SK-N-SH (cell line): ENCODE measurements at regions not wholly inside any gene's neighbourhood (a gene's known extent, or its start where the extent isn't known, plus 50 kb on each side); places are given as distances from the start of the nearest gene placed in this dataset.

Experiments
- CTCF ChIA-PET: fragments of 300-600, 350-600 bp; formaldehyde crosslinking; extraction: SDS; loops from one replicate; lab custom pipeline; 2021; lab: Yijun Ruan, JAX
- POLR2A ChIA-PET: fragments of 350-600 bp; sonication (Branson Sonifier 250); formaldehyde crosslinking; extraction: SDS; loops from one replicate; lab custom pipeline; 2020; ENCODE audit warnings: antibody characterized with exemption, inconsistent platforms; lab: Yijun Ruan, JAX
- DNase-seq: peaks from one replicate; pipeline ENCODE4 v3.0.0; 2012
- H2AFZ ChIP-seq: fragments of 200-600 bp; sonication (generic); 2 replicates; pipeline ENCODE4 v1.8.1; 2016; ENCODE audit warnings: antibody characterized with exemption, mild to moderate bottlenecking, low read depth
- H3F3A ChIP-seq: fragments of 200-600 bp; sonication (generic); replicated peaks from 2 replicates; pipeline ENCODE3; 2016; ENCODE audit warnings: antibody characterized with exemption, mild to moderate bottlenecking; ENCODE audit not compliant: insufficient read depth
- H3K27ac ChIP-seq, 2 experiments: fragments of 200-500 bp in 1 of 2; fragments of 200-600 bp in 1 of 2; sonication (Bioruptor generic) in 1 of 2; sonication (generic), shearing (Covaris generic) in 1 of 2; 2 replicates each; pipeline versions ENCODE4 v1.5.1 to v1.6.1; 2014 to 2016; ENCODE audit warnings: low read depth in 2 of 2, inconsistent platforms in 1 of 2, low read length in 1 of 2, mild to moderate bottlenecking in 1 of 2, mixed read lengths in 1 of 2
- H3K27me3 ChIP-seq: fragments of 200-600 bp; sonication (generic), shearing (Covaris generic); 2 replicates; pipeline ENCODE4 v1.6.1; 2016; ENCODE audit warnings: mixed run types; ENCODE audit not compliant: insufficient read depth
- H3K36me3 ChIP-seq, 2 experiments: fragments of 200-500 bp in 1 of 2; fragments of 200-600 bp in 1 of 2; sonication (Bioruptor generic) in 1 of 2; sonication (generic) in 1 of 2; replicated peaks in 1 of 2; 2 replicates each; pipeline versions ENCODE3 to v1.5.1; 2014 to 2016; ENCODE audit warnings: low read length in 1 of 2, mild to moderate bottlenecking in 1 of 2; ENCODE audit not compliant: insufficient read depth in 2 of 2, control insufficient read depth in 1 of 2
- H3K4me1 ChIP-seq, 2 experiments: fragments of 200-500 bp in 1 of 2; fragments of 200-600 bp in 1 of 2; sonication (Bioruptor generic) in 1 of 2; sonication (generic), shearing (Covaris generic) in 1 of 2; 2 replicates each; pipeline versions ENCODE4 v1.5.1 to v1.6.1; 2014 to 2016; ENCODE audit warnings: low read depth in 1 of 2, low read length in 1 of 2, mixed run types in 1 of 2; ENCODE audit not compliant: insufficient read depth in 2 of 2, control insufficient read depth in 1 of 2
- H3K4me2 ChIP-seq: fragments of 200-600 bp; sonication (generic), shearing (Covaris generic); 2 replicates; pipeline ENCODE4 v1.6.1; 2017; ENCODE audit warnings: mixed run types
- H3K4me3 ChIP-seq, 2 experiments: fragments of 200-500 bp in 1 of 2; fragments of 200-600 bp in 1 of 2; sonication (Bioruptor generic) in 1 of 2; sonication (generic), shearing (Covaris generic) in 1 of 2; 2 replicates each; pipeline versions ENCODE4 v1.5.1 to v1.8.1; 2014 to 2016; ENCODE audit warnings: low read depth in 2 of 2, inconsistent platforms in 1 of 2, low read length in 1 of 2, mild to moderate bottlenecking in 1 of 2, mixed read lengths in 1 of 2, moderate library complexity in 1 of 2
- H3K79me2 ChIP-seq: fragments of 200-600 bp; sonication (generic); 2 replicates; pipeline ENCODE4 v1.8.1; 2017; ENCODE audit warnings: mild to moderate bottlenecking; ENCODE audit not compliant: insufficient read depth
- H3K9ac ChIP-seq: fragments of 200-600 bp; sonication (generic); 2 replicates; pipeline ENCODE4 v1.6.1; 2017; ENCODE audit warnings: mixed run types
- H3K9me2 ChIP-seq: fragments of 200-600 bp; sonication (generic); 2 replicates; pipeline ENCODE4 v1.6.1; 2017; ENCODE audit warnings: mixed run types
- H3K9me3 ChIP-seq: fragments of 200-600 bp; sonication (generic); 2 replicates; pipeline ENCODE4 v1.6.1; 2017; ENCODE audit warnings: mixed run types, mild to moderate bottlenecking, moderate library complexity
- H4K20me1 ChIP-seq: fragments of 200-600 bp; sonication (generic); 2 replicates; pipeline ENCODE4 v1.6.1; 2017; ENCODE audit warnings: mild to moderate bottlenecking, mixed run types; ENCODE audit not compliant: insufficient read depth
- ELF1 ChIP-seq: IDR thresholded peaks from 2 replicates; pipeline ENCODE4 v1.4.0; 2012
- FOSL2 ChIP-seq: IDR thresholded peaks from 2 replicates; pipeline ENCODE4 v1.4.0; 2012; ENCODE audit warnings: low read depth, mild to moderate bottlenecking, moderate library complexity, borderline replicate concordance
- FOXJ3 ChIP-seq: sonication (generic); formaldehyde crosslinking; IDR thresholded peaks from 2 replicates; pipeline ENCODE4 v1.5.1; 2020; ENCODE audit warnings: mild to moderate bottlenecking, missing genetic modification reagents
- FOXM1 ChIP-seq: IDR thresholded peaks from 2 replicates; pipeline ENCODE4 v1.4.0; 2012; ENCODE audit warnings: low read depth, mild to moderate bottlenecking
- GABPA ChIP-seq: IDR thresholded peaks from 2 replicates; pipeline ENCODE4 v1.4.0; 2012; ENCODE audit warnings: low read depth, mild to moderate bottlenecking
- JUND ChIP-seq: IDR thresholded peaks from 2 replicates; pipeline ENCODE4 v1.4.0; 2012
- NFIC ChIP-seq: IDR thresholded peaks from 2 replicates; pipeline ENCODE4 v1.4.0; 2012; ENCODE audit warnings: borderline replicate concordance
- RXRA ChIP-seq: IDR thresholded peaks from 2 replicates; pipeline ENCODE4 v1.4.0; 2012; ENCODE audit warnings: low read depth, mild to moderate bottlenecking, borderline replicate concordance
- SIN3A ChIP-seq: IDR thresholded peaks from 2 replicates; pipeline ENCODE4 v1.6.1; 2012; ENCODE audit warnings: low read depth, mild to moderate bottlenecking, low read length, moderate library complexity, borderline replicate concordance
- TAF1 ChIP-seq: IDR thresholded peaks from 2 replicates; pipeline ENCODE4 v1.6.1; 2012; ENCODE audit warnings: low read depth, mild to moderate bottlenecking, low read length, moderate library complexity, borderline replicate concordance
- TCF12 ChIP-seq: IDR thresholded peaks from 2 replicates; pipeline ENCODE4 v1.4.0; 2012
- TEAD4 ChIP-seq: IDR thresholded peaks from 2 replicates; pipeline ENCODE4 v1.4.0; 2012; ENCODE audit warnings: mild to moderate bottlenecking, borderline replicate concordance; ENCODE audit not compliant: insufficient read depth
- USF1 ChIP-seq: IDR thresholded peaks from 2 replicates; pipeline ENCODE4 v1.4.0; 2012; ENCODE audit warnings: low read depth, borderline replicate concordance
- WGBS: methylation state at CpG from one replicate; pipeline ENCODE4 v1.1.6; 2017; ENCODE audit warnings: low lambda C conversion rate; 5-methylcytosine and 5-hydroxymethylcytosine counted together
- TF ChIP-seq, protein P1 (sequence below): fragments of 150-350 bp; IDR thresholded peaks from 2 replicates; pipeline ENCODE4 v1.6.1; 2017; ENCODE audit warnings: antibody characterized with exemption, low read length, low read depth, borderline replicate concordance
- TF ChIP-seq, protein P2 (sequence below): fragments of 200-600 bp; sonication (generic); IDR thresholded peaks from 2 replicates; pipeline ENCODE4 v1.6.1; 2017; ENCODE audit warnings: antibody characterized with exemption, mild to moderate bottlenecking, moderate library complexity
- TF ChIP-seq, protein P3 (sequence below): IDR thresholded peaks from 2 replicates; pipeline ENCODE4 v1.4.0; 2012; ENCODE audit warnings: low read depth
- TF ChIP-seq, protein P4 (sequence below): IDR thresholded peaks from 2 replicates; pipeline ENCODE4; 2012

- H3K9me2 ChIP-seq: no peaks in the 10 kb centered on the region
- H3F3A ChIP-seq: no peaks in the 10 kb centered on the region
- H3K36me3 ChIP-seq: no peaks in the 10 kb centered on the region
- H3K4me3 ChIP-seq: no peak overlapping the region
- no peaks in the 10 kb centered on the region for H3K9me3 ChIP-seq
- H4K20me1 ChIP-seq: no peaks in the 10 kb centered on the region
- no peak overlapping the region for H3K27ac ChIP-seq
- no peaks in the 10 kb centered on the region for H3K79me2 ChIP-seq
- TF ChIP-seq GABPA (no peak), SIN3A (no peak), NFIC (no peak), TEAD4 (no peak), TCF12 (no peak), RXRA (no peak), TAF1 (no peak), ELF1 (no peak), FOXM1 (no peak), USF1 (no peak), FOXJ3 (CRISPR knock-in tag) (no peak), JUND (no peak), FOSL2 (no peak)
- TF ChIP-seq, protein P1, sequence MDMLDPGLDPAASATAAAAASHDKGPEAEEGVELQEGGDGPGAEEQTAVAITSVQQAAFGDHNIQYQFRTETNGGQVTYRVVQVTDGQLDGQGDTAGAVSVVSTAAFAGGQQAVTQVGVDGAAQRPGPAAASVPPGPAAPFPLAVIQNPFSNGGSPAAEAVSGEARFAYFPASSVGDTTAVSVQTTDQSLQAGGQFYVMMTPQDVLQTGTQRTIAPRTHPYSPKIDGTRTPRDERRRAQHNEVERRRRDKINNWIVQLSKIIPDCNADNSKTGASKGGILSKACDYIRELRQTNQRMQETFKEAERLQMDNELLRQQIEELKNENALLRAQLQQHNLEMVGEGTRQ: no peak
- TF ChIP-seq, protein P2, sequence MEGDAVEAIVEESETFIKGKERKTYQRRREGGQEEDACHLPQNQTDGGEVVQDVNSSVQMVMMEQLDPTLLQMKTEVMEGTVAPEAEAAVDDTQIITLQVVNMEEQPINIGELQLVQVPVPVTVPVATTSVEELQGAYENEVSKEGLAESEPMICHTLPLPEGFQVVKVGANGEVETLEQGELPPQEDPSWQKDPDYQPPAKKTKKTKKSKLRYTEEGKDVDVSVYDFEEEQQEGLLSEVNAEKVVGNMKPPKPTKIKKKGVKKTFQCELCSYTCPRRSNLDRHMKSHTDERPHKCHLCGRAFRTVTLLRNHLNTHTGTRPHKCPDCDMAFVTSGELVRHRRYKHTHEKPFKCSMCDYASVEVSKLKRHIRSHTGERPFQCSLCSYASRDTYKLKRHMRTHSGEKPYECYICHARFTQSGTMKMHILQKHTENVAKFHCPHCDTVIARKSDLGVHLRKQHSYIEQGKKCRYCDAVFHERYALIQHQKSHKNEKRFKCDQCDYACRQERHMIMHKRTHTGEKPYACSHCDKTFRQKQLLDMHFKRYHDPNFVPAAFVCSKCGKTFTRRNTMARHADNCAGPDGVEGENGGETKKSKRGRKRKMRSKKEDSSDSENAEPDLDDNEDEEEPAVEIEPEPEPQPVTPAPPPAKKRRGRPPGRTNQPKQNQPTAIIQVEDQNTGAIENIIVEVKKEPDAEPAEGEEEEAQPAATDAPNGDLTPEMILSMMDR: no peak
- TF ChIP-seq, protein P3, sequence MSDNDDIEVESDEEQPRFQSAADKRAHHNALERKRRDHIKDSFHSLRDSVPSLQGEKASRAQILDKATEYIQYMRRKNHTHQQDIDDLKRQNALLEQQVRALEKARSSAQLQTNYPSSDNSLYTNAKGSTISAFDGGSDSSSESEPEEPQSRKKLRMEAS: no peak
- TF ChIP-seq, protein P4, sequence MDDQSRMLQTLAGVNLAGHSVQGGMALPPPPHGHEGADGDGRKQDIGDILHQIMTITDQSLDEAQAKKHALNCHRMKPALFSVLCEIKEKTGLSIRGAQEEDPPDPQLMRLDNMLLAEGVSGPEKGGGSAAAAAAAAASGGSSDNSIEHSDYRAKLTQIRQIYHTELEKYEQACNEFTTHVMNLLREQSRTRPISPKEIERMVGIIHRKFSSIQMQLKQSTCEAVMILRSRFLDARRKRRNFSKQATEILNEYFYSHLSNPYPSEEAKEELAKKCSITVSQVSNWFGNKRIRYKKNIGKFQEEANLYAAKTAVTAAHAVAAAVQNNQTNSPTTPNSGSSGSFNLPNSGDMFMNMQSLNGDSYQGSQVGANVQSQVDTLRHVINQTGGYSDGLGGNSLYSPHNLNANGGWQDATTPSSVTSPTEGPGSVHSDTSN: no peak
- TF ChIP-seq, all 33 proteins: peak for 0
- Histone ChIP-seq H2AFZ (no peak overlapping the region), H3K9ac (no peak overlapping the region), H3K4me2 (no peak overlapping the region), H3K4me1 (no peaks in the 10 kb centered on the region), H3K27me3 (no peaks in the 10 kb centered on the region)
- WGBS: 94% methylated on average over 2 of the region's 2 CpGs
- ChIA-PET POLR2A (no interaction called here), CTCF (interaction anchor here (1.1 kb wide), 1 partner anchor 569 kb away, joined by 5 read pairs; no protein-coding TSS in a partner anchor)
- DNase-seq: no peak
These were observed 159.7 kb upstream of the AHI1 start for GRCh38 chr6:135657207-135657606.
